Sigmoid colon (tissue), 4 donors: ENCODE measurements at regions not wholly inside any gene's neighbourhood (a gene's known extent, or its start where the extent isn't known, plus 50 kb on each side); places are given as distances from the start of the nearest gene placed in this dataset.

ENCODE experiments used
- POLR2A ChIP-seq, 2 donors: fragments of 450-650 bp; IDR thresholded peaks; one replicate each; pipeline ENCODE4 v1.6.1; 2016; ENCODE audit warnings: antibody characterized with exemption in 2 of 2, mild to moderate bottlenecking in 2 of 2, moderate library complexity in 2 of 2
- POLR2AphosphoS5 ChIP-seq, 4 donors: sonication (generic); formaldehyde crosslinking; IDR thresholded peaks; one replicate each; pipeline ENCODE4 v1.6.1; 2017; ENCODE audit warnings: antibody characterized with exemption in 4 of 4
- TF ChIP-seq, protein P1 (sequence below), 4 experiments: fragments of 450-650 bp in 3 of 4; fragments of 200-600 bp in 1 of 4; IDR thresholded peaks; one replicate each; pipeline ENCODE4 v1.5.1; 2016 to 2019; ENCODE audit warnings: antibody characterized with exemption in 4 of 4, mild to moderate bottlenecking in 3 of 4, moderate library complexity in 2 of 4

DNA sequence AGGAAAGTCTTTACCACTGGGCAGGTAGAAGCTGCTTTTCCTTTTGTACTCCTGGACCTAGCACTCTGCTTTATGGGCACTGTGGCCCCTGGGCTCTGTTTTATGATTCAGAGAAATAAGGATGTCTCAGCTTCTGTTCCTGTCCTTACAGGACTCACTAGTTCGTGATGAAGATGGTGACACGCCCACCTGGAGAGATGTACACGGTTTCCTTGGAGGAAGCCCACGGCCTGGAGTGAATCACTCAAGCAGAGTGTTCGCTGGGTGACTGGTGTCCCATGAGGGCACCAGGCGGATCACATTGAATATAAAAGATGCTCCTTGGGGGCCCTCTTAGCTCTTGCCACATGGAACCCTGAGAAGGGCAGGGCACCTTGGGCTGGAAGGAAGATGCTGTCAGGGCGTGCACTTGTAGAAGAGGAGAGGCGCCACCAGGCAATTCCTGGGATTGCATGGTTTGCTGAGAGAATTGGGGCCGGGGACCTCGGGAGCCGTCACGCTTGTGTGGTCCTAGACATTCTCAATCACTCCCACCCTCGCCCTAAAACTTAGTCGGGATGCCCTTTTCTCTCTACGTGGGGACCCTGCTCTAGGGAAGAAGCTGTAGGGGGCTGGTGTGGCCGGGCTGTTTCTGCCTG is 202.6 kb downstream of the TSHZ3 start:
- TF ChIP-seq, protein P1, sequence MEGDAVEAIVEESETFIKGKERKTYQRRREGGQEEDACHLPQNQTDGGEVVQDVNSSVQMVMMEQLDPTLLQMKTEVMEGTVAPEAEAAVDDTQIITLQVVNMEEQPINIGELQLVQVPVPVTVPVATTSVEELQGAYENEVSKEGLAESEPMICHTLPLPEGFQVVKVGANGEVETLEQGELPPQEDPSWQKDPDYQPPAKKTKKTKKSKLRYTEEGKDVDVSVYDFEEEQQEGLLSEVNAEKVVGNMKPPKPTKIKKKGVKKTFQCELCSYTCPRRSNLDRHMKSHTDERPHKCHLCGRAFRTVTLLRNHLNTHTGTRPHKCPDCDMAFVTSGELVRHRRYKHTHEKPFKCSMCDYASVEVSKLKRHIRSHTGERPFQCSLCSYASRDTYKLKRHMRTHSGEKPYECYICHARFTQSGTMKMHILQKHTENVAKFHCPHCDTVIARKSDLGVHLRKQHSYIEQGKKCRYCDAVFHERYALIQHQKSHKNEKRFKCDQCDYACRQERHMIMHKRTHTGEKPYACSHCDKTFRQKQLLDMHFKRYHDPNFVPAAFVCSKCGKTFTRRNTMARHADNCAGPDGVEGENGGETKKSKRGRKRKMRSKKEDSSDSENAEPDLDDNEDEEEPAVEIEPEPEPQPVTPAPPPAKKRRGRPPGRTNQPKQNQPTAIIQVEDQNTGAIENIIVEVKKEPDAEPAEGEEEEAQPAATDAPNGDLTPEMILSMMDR (IDR thresholded peaks at IDR 0.05) = no peak
- TF ChIP-seq POLR2A (IDR thresholded peaks at IDR 0.05) (no peak), POLR2AphosphoS5 (IDR thresholded peaks at IDR 0.05) (no peak)
